Tibial nerve (tissue), 4 donors: ENCODE measurements at regions not wholly inside any gene's neighbourhood (a gene's known extent, or its start where the extent isn't known, plus 50 kb on each side); places are given as distances from the start of the nearest gene placed in this dataset.
"Not testable (repeated sequence)": the region's sequence is repeated elsewhere in the genome, so short reads cannot be mapped to it uniquely, and the experiment has no call there.

Source experiments
- DNase-seq, 2 donors: peaks; one replicate each; pipeline ENCODE4 v3.0.0-alpha.2; 2019; ENCODE audit warnings: low spot score in 2 of 2
- H3K27ac ChIP-seq, 4 donors: fragments of 200-600 bp; sonication (generic) in 3 of 4; one replicate each; pipeline ENCODE4 v1.5.1; 2017 to 2019; ENCODE audit warnings: mild to moderate bottlenecking in 1 of 4
- H3K27me3 ChIP-seq, 2 donors: fragments of 200-600 bp; sonication (generic) in 1 of 2; one replicate each; pipeline versions ENCODE4 v1.5.1 to v1.6.0; 2017 to 2019
- H3K36me3 ChIP-seq, 3 donors: fragments of 200-600 bp; sonication (generic); one replicate each; pipeline ENCODE4 v1.5.1; 2018 to 2019
- H3K4me1 ChIP-seq, 4 donors: fragments of 200-600 bp; sonication (generic) in 3 of 4; one replicate each; pipeline ENCODE4 v1.5.1; 2017 to 2019
- H3K4me3 ChIP-seq, 4 donors: fragments of 200-600 bp; sonication (generic) in 3 of 4; one replicate each; pipeline ENCODE4 v1.5.1; 2017 to 2019; ENCODE audit warnings: mild to moderate bottlenecking in 1 of 4, moderate library complexity in 1 of 4
- H3K9me3 ChIP-seq, 4 donors: fragments of 200-600 bp; sonication (generic) in 3 of 4; one replicate each; pipeline ENCODE4 v1.5.1; 2017 to 2019
- CTCF ChIP-seq, 5 experiments: fragments of 200-600 bp in 3 of 5; fragments of 450-650 bp in 2 of 5; sonication (generic) in 3 of 5; IDR thresholded peaks; one replicate each; pipeline ENCODE4 v1.5.1; 2016 to 2019; ENCODE audit warnings: antibody characterized with exemption in 5 of 5, mild to moderate bottlenecking in 3 of 5, moderate library complexity in 2 of 5
- EP300 ChIP-seq, 2 donors: sonication (generic); formaldehyde crosslinking; IDR thresholded peaks; one replicate each; pipeline ENCODE4 v1.6.1; 2017; ENCODE audit warnings: antibody characterized with exemption in 2 of 2, mild to moderate bottlenecking in 1 of 2
- POLR2A ChIP-seq, 2 donors: fragments of 450-650 bp; IDR thresholded peaks; one replicate each; pipeline ENCODE4 v1.6.1; 2017; ENCODE audit warnings: antibody characterized with exemption in 2 of 2, mild to moderate bottlenecking in 2 of 2, moderate library complexity in 2 of 2
- WGBS, 2 donors: methylation state at CpG; one replicate each; pipeline ENCODE4 v1.1.5; 2018; 5-methylcytosine and 5-hydroxymethylcytosine counted together

DNA sequence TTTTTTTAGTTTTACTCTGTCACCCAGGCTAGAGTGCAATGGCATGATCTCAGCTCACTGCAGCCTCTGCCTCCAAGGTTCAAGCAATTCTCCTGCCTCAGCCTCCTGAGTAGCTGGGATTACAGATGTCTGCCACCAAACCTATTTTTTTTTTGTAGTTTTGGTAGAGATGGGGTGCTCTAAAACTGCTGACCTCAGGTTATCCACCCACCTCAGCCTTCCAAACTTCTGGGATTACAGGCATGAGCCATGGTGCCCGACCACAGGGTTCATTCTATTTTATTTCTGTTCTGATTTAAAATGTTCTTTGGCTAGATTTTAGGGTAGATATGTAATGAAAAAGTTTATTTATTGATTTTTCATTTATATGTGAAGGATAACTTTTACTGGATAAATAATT, 1062.8 kb upstream of the NOVA1 start:
- H3K9me3 ChIP-seq, result peaks cover 0 to 21% (median 2%) of the 10 kb centered on the region in 4 donors
- TF ChIP-seq POLR2A (IDR thresholded peaks at IDR 0.05) (no peak), EP300 (IDR thresholded peaks at IDR 0.05) (no peak), CTCF (IDR thresholded peaks at IDR 0.05) (no peak)
- no peak overlapping the region for H3K4me3 ChIP-seq
- no peak overlapping the region for H3K27ac ChIP-seq
- DNase-seq, result no peak
- no peaks in the 10 kb centered on the region for H3K36me3 ChIP-seq
- no peaks in the 10 kb centered on the region for H3K4me1 ChIP-seq
- 70 to 81% methylated on average over 1 of the region's 1 CpG for WGBS, 2 donors
- no peaks in the 10 kb centered on the region for H3K27me3 ChIP-seq

- H3K27me3 ChIP-seq, result no peaks in the 10 kb centered on the region
- H3K4me3 ChIP-seq, result no peak overlapping the region
- no peaks in the 10 kb centered on the region for H3K36me3 ChIP-seq
- H3K27ac ChIP-seq, result no peak overlapping the region
- no peak for DNase-seq
- H3K4me1 ChIP-seq, result no peaks in the 10 kb centered on the region
- no peak for TF ChIP-seq POLR2A (IDR thresholded peaks at IDR 0.05)
- no peak for TF ChIP-seq CTCF (IDR thresholded peaks at IDR 0.05)
- TF ChIP-seq EP300 (IDR thresholded peaks at IDR 0.05), result no peak
- peaks cover 0 to 10% (median 0%) of the 10 kb centered on the region in 4 donors for H3K9me3 ChIP-seq
These were observed 1070.7 kb upstream of the NOVA1 start for GRCh38 chr14:27668531-27668930.

DNA sequence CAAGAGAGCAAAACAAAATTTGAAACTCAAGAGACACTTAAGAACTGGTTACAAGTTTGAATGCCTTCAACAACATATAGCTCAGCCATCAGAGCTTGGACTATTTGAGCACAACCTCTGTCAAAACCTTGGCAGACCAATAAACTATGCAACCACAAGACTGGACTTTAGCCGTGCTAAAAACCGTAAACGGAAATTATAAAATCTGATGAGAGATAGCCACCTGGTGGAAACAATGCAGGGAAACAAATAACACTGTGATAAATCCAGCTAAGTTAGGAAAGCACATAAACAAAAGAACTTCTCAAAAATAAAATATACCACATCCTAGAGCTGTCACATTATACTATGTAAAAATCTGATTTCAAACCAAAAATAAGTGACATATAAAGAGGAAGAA, 1074.2 kb upstream of the NOVA1 start:
- 54 to 89% methylated on average over 3 of the region's 3 CpGs for WGBS, 2 donors

DNA sequence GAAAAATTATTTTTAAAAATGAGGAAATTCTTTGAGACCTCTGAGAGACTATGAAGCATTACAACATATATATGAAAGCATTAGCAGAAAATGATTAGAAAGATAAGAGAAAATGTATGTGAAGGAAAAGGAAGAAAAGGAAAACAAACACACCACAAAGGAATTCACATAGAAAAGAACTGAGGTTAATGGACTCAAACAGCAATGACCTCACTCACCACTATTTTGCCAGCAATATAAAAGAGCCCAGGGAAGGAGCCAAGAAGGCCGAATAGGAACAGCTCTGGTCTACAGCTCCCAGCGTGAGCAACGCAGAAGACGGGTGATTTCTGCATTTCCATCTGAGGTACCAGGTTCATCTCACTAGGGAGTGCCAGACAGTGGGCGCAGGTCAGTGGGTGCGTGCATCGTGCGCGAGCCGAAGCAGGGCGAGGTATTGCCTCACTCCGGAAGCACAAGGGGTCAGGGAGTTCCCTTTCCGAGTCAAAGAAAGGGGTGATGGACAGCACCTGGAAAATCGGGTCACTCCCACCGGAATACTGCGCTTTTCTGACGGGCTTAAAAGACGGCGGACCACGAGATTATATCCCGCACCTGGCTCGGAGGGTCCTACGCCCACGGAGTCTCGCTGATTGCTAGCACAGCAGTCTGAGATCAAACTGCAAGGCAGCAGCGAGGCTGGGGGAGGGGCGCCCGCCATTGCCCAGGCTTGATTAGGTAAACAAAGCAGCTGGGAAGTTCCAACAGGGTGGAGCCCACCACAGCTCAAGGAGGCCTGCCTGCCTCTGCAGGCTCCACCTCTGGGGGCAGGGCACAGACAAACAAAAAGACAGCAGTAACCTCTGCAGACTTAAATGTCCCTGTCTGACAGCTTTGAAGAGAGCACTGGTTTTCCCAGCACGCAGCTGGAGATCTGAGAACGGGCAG, 1075.2 kb upstream of the NOVA1 start:
- H3K36me3 ChIP-seq, DNase-seq, H3K9me3 ChIP-seq, H3K4me1 ChIP-seq, H3K4me3 ChIP-seq, H3K27ac ChIP-seq, H3K27me3 ChIP-seq: not testable (repeated sequence)
- WGBS, 2 donors, result 85 to 91% methylated on average over 30 of the region's 30 CpGs

More for the DNA sequence above, 1074.2 kb upstream of the NOVA1 start:
- H3K27me3 ChIP-seq, result no peaks in the 10 kb centered on the region
- peaks cover 0 to 3% (median 0%) of the 10 kb centered on the region in 4 donors for H3K9me3 ChIP-seq
- H3K36me3 ChIP-seq, result no peaks in the 10 kb centered on the region
- H3K27ac ChIP-seq, result no peak overlapping the region
- TF ChIP-seq POLR2A (IDR thresholded peaks at IDR 0.05), result no peak
- TF ChIP-seq EP300 (IDR thresholded peaks at IDR 0.05), result no peak
- no peak for TF ChIP-seq CTCF (IDR thresholded peaks at IDR 0.05)
- H3K4me3 ChIP-seq, result no peak overlapping the region
- DNase-seq, result no peak
- H3K4me1 ChIP-seq, result no peaks in the 10 kb centered on the region

GRCh38 chr14:27686137-27686536, 1080.5 kb upstream of the FOXG1 start:
- no peak overlapping the region for H3K4me3 ChIP-seq
- H3K9me3 ChIP-seq, result no peaks in the 10 kb centered on the region
- no peak overlapping the region for H3K27ac ChIP-seq
- TF ChIP-seq POLR2A (IDR thresholded peaks at IDR 0.05) (no peak), CTCF (IDR thresholded peaks at IDR 0.05) (no peak), EP300 (IDR thresholded peaks at IDR 0.05) (no peak)
- no peaks in the 10 kb centered on the region for H3K4me1 ChIP-seq
- H3K27me3 ChIP-seq, result no peaks in the 10 kb centered on the region
- no peaks in the 10 kb centered on the region for H3K36me3 ChIP-seq
- WGBS, 2 donors, result 28 to 50% methylated on average over 1 of the region's 1 CpG
- DNase-seq, result no peak
